ENCODE measurements at regions not wholly inside any gene's neighbourhood (a gene's known extent, or its start where the extent isn't known, plus 50 kb on each side); places are given as distances from the start of the nearest gene placed in this dataset.
"Not testable (repeated sequence)": the region's sequence is repeated elsewhere in the genome, so short reads cannot be mapped to it uniquely, and the experiment has no call there.

- no peaks in the 10 kb centered on the region for H3K4me1 Mint-ChIP-seq
- no peaks in the 10 kb centered on the region for H3K36me3 Mint-ChIP-seq (ENCODE audit: low read depth)
- no peak overlapping the region for H3K27ac Mint-ChIP-seq
- DNase-seq (no peak), ATAC-seq (no peak)
- no peaks in the 10 kb centered on the region for H3K27me3 Mint-ChIP-seq
- no peak overlapping the region for H3K4me3 Mint-ChIP-seq
- peaks cover 9% of the 10 kb centered on the region for H3K9me3 Mint-ChIP-seq
These were observed 375.9 kb downstream of the NXPH1 start for GRCh38 chr7:8809320-8809719.

GRCh38 chr7:8817448-8818036 is 384.1 kb downstream of the NXPH1 start:
- Mint-ChIP-seq H3K9me3 (peaks cover 5% of the 10 kb centered on the region), H3K36me3 (ENCODE audit: low read depth) (no peaks in the 10 kb centered on the region), H3K27me3 (no peaks in the 10 kb centered on the region), H3K27ac (no peak overlapping the region), H3K4me1 (no peaks in the 10 kb centered on the region), H3K4me3 (no peak overlapping the region)
- DNase-seq: no peak
- no peak for ATAC-seq

GRCh38 chr7:8818406-8818805 is 385.0 kb downstream of the NXPH1 start:
- DNase-seq: no peak
- Mint-ChIP-seq H3K27me3 (no peaks in the 10 kb centered on the region), H3K9me3 (peaks cover 12% of the 10 kb centered on the region), H3K4me3 (no peak overlapping the region), H3K4me1 (no peaks in the 10 kb centered on the region), H3K36me3 (ENCODE audit: low read depth) (no peaks in the 10 kb centered on the region), H3K27ac (no peak overlapping the region)
- ATAC-seq: no peak

GRCh38 chr7:8822595-8822994 is 389.2 kb downstream of the NXPH1 start:
- H3K27me3 Mint-ChIP-seq: no peaks in the 10 kb centered on the region
- no peak overlapping the region for H3K4me3 Mint-ChIP-seq
- H3K4me1 Mint-ChIP-seq: no peaks in the 10 kb centered on the region
- ATAC-seq (no peak), DNase-seq (no peak)
- H3K36me3 Mint-ChIP-seq (ENCODE audit: low read depth): no peaks in the 10 kb centered on the region
- H3K27ac Mint-ChIP-seq: no peak overlapping the region
- peaks cover 12% of the 10 kb centered on the region for H3K9me3 Mint-ChIP-seq

- Mint-ChIP-seq H3K36me3 (ENCODE audit: low read depth) (no peaks in the 10 kb centered on the region), H3K9me3 (peaks cover 13% of the 10 kb centered on the region), H3K27ac (no peak overlapping the region)
These were observed 390.1 kb downstream of the NXPH1 start for GRCh38 chr7:8823486-8823885.

GRCh38 chr7:8827329-8827728 is 393.9 kb downstream of the NXPH1 start:
- Mint-ChIP-seq H3K4me3 (no peak overlapping the region), H3K27me3 (no peaks in the 10 kb centered on the region), H3K9me3 (peaks cover 17% of the 10 kb centered on the region), H3K36me3 (ENCODE audit: low read depth) (no peaks in the 10 kb centered on the region), H3K27ac (no peak overlapping the region), H3K4me1 (no peaks in the 10 kb centered on the region)
- no peak for DNase-seq
- no peak for ATAC-seq

More at GRCh38 chr7:8823486-8823885, 390.1 kb downstream of the NXPH1 start:
- H3K4me1 Mint-ChIP-seq: no peaks in the 10 kb centered on the region
- ATAC-seq (no peak), DNase-seq (no peak)
- H3K4me3 Mint-ChIP-seq: no peak overlapping the region
- H3K27me3 Mint-ChIP-seq: no peaks in the 10 kb centered on the region

GRCh38 chr7:8829100-8829499 is 395.7 kb downstream of the NXPH1 start:
- ATAC-seq (no peak), DNase-seq (no peak)
- Mint-ChIP-seq H3K27ac (no peak overlapping the region), H3K27me3 (no peaks in the 10 kb centered on the region), H3K9me3 (peaks cover 16% of the 10 kb centered on the region), H3K4me1 (no peaks in the 10 kb centered on the region), H3K4me3 (no peak overlapping the region), H3K36me3 (ENCODE audit: low read depth) (no peaks in the 10 kb centered on the region)

GRCh38 chr7:8831376-8831775 is 398.0 kb downstream of the NXPH1 start:
- Mint-ChIP-seq H3K27me3 (no peaks in the 10 kb centered on the region), H3K4me3 (no peak overlapping the region), H3K27ac (no peak overlapping the region), H3K9me3 (peaks cover 16% of the 10 kb centered on the region), H3K36me3 (ENCODE audit: low read depth) (no peaks in the 10 kb centered on the region), H3K4me1 (no peaks in the 10 kb centered on the region)
- no peak for ATAC-seq
- no peak for DNase-seq

- H3K36me3 Mint-ChIP-seq (ENCODE audit: low read depth): no peaks in the 10 kb centered on the region
- H3K4me3 Mint-ChIP-seq: no peak overlapping the region
- H3K9me3 Mint-ChIP-seq: peaks cover 23% of the 10 kb centered on the region
- H3K4me1 Mint-ChIP-seq: no peaks in the 10 kb centered on the region
- no peaks in the 10 kb centered on the region for H3K27me3 Mint-ChIP-seq
- ATAC-seq (no peak), DNase-seq (no peak)
- H3K27ac Mint-ChIP-seq: no peak overlapping the region
These were observed 399.9 kb downstream of the NXPH1 start for GRCh38 chr7:8833355-8833754.

- Mint-ChIP-seq H3K4me1 (no peaks in the 10 kb centered on the region), H3K27ac (no peak overlapping the region), H3K4me3 (no peak overlapping the region), H3K27me3 (no peaks in the 10 kb centered on the region), H3K36me3 (ENCODE audit: low read depth) (no peaks in the 10 kb centered on the region), H3K9me3 (peaks cover 23% of the 10 kb centered on the region)
- ATAC-seq (no peak), DNase-seq (no peak)
These were observed 407.8 kb downstream of the NXPH1 start for GRCh38 chr7:8841171-8841570.

GRCh38 chr7:8871716-8872115 is 438.3 kb downstream of the NXPH1 start:
- DNase-seq (no peak), ATAC-seq (no peak)
- Mint-ChIP-seq H3K4me3 (no peak overlapping the region), H3K27ac (no peak overlapping the region), H3K36me3 (ENCODE audit: low read depth) (no peaks in the 10 kb centered on the region), H3K4me1 (no peaks in the 10 kb centered on the region), H3K9me3 (peaks cover 10% of the 10 kb centered on the region), H3K27me3 (no peaks in the 10 kb centered on the region)

GRCh38 chr7:8881916-8882315 is 448.5 kb downstream of the NXPH1 start:
- H3K4me1 Mint-ChIP-seq: no peaks in the 10 kb centered on the region
- H3K27me3 Mint-ChIP-seq: no peaks in the 10 kb centered on the region
- H3K9me3 Mint-ChIP-seq: peaks cover 17% of the 10 kb centered on the region
- DNase-seq (no peak), ATAC-seq (no peak)
- no peak overlapping the region for H3K27ac Mint-ChIP-seq
- H3K4me3 Mint-ChIP-seq: no peak overlapping the region
- H3K36me3 Mint-ChIP-seq (ENCODE audit: low read depth): no peaks in the 10 kb centered on the region

- ATAC-seq (no peak), DNase-seq (no peak)
- peaks cover 18% of the 10 kb centered on the region for H3K9me3 Mint-ChIP-seq
- no peaks in the 10 kb centered on the region for H3K27me3 Mint-ChIP-seq
- no peaks in the 10 kb centered on the region for H3K4me1 Mint-ChIP-seq
- H3K27ac Mint-ChIP-seq: no peak overlapping the region
- no peak overlapping the region for H3K4me3 Mint-ChIP-seq
- no peaks in the 10 kb centered on the region for H3K36me3 Mint-ChIP-seq (ENCODE audit: low read depth)
These were observed 452.1 kb downstream of the NXPH1 start for GRCh38 chr7:8885480-8886000.

GRCh38 chr7:8890346-8890745 is 456.9 kb downstream of the NXPH1 start:
- H3K9me3 Mint-ChIP-seq: peaks cover 20% of the 10 kb centered on the region
- not testable (repeated sequence) for H3K27ac Mint-ChIP-seq; ATAC-seq; H3K4me3 Mint-ChIP-seq; H3K27me3 Mint-ChIP-seq; H3K36me3 Mint-ChIP-seq (ENCODE audit: low read depth); DNase-seq; H3K4me1 Mint-ChIP-seq

GRCh38 chr7:8893775-8894174 is 460.4 kb downstream of the NXPH1 start:
- Mint-ChIP-seq H3K4me1 (no peaks in the 10 kb centered on the region), H3K9me3 (peaks cover 14% of the 10 kb centered on the region), H3K27me3 (no peaks in the 10 kb centered on the region), H3K4me3 (no peak overlapping the region), H3K27ac (no peak overlapping the region), H3K36me3 (ENCODE audit: low read depth) (no peaks in the 10 kb centered on the region)
- no peak for DNase-seq
- no peak for ATAC-seq
